VCaP (cell line): ENCODE measurements at regions not wholly inside any gene's neighbourhood (a gene's known extent, or its start where the extent isn't known, plus 50 kb on each side); places are given as distances from the start of the nearest gene placed in this dataset.
A peak's percentile ranks its signal among the peaks of the same experiment; 100 is the strongest.

ENCODE experiments used
- H3K27ac ChIP-seq: fragments of 450-650 bp; 2 replicates; pipeline ENCODE4 v1.5.1; 2017
- TF ChIP-seq, protein P1 (sequence below): fragments of 450-650 bp; conservative IDR thresholded peaks from 2 replicates; pipeline ENCODE4 v1.5.1; 2017; ENCODE audit warnings: mild to moderate bottlenecking, moderate library complexity

DNA sequence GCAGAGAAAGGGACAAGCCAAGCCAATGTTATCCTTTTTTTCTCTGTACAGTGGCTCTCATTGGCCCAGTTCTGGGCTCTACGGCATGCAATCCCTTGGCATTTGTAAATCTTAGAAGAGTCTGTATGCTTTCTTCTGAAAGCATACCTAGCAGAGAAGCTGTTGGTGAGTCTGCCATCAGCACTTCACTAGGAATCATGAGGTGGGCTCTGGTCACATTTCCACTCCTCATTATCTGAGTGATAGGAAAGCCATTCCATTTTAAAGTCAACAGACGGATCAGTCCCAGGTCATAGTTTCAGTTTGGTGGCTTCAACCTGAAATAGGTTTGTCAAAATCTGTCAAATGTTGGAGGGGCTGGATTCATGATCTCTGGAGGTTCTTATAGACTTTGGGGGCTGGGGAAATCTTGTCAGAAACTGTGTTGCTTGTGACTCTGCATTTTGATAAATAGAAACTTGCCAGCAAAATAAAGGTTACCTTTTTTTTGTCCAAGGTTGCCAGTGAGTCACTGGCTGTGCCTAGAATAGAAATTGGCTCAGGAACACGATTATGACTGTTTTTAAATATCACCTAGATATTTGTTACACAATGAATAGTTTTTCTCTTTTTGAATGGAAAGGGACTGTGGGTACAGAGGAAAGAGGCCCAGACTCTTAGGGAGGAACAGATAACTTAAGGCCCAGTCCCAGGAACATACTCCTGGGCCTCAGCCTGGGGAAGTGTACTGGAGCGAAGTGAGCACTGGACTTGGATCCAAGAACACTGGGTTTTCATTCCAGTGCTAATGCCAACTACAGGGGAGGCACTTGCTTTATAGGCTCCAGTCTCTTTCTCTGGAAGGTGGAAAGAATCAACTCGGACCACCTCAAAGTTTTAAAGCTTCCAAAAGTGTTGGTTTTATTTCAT is 183.1 kb downstream of the NMUR2 start:
- TF ChIP-seq, protein P1, sequence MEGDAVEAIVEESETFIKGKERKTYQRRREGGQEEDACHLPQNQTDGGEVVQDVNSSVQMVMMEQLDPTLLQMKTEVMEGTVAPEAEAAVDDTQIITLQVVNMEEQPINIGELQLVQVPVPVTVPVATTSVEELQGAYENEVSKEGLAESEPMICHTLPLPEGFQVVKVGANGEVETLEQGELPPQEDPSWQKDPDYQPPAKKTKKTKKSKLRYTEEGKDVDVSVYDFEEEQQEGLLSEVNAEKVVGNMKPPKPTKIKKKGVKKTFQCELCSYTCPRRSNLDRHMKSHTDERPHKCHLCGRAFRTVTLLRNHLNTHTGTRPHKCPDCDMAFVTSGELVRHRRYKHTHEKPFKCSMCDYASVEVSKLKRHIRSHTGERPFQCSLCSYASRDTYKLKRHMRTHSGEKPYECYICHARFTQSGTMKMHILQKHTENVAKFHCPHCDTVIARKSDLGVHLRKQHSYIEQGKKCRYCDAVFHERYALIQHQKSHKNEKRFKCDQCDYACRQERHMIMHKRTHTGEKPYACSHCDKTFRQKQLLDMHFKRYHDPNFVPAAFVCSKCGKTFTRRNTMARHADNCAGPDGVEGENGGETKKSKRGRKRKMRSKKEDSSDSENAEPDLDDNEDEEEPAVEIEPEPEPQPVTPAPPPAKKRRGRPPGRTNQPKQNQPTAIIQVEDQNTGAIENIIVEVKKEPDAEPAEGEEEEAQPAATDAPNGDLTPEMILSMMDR = no peak

DNA sequence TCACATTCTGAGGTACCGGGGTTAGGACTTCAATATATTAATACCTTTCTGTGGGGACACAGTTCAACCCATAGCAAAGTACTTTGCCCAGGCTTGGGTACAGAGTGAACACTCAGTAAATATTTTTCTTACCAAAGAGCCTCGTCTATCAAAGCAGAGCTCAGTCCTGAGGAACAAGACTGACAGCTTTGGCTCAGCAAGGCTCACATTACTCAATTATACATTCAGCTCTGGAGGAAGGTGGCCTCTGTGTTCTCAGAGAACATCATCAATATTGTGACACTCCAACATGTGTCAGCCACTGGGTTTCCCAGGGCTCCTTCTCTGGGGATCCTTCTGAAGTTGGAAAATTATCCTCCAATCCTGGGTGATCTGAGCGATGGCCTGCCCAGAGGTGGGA is 186.4 kb downstream of the NMUR2 start:
- TF ChIP-seq, protein P1 = no peak
- H3K27ac ChIP-seq = peak overlapping the region; percentile 74

More for the DNA sequence above, 183.1 kb downstream of the NMUR2 start:
- no peak overlapping the region for H3K27ac ChIP-seq

DNA sequence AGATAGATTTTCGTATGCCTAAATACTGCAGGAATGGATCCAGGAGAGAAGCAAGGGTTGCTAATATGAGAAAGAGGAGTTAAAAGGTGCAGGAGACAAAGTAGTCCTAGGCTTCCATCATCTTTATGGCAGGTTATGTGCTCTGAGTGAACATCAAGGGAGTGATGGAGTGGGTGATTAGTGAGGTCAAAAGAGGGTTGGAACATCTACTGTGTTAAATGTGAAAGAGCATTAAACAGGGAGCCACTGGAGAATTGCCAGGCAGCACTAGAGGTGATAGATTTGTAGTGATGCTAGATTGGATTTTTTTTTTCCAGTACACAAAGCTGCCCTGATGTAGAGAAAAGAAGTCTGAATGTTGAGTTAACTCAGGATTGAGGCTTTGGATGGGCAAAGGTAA is 199.3 kb downstream of the NMUR2 start:
- TF ChIP-seq, protein P1 = no peak
- no peak overlapping the region for H3K27ac ChIP-seq

DNA sequence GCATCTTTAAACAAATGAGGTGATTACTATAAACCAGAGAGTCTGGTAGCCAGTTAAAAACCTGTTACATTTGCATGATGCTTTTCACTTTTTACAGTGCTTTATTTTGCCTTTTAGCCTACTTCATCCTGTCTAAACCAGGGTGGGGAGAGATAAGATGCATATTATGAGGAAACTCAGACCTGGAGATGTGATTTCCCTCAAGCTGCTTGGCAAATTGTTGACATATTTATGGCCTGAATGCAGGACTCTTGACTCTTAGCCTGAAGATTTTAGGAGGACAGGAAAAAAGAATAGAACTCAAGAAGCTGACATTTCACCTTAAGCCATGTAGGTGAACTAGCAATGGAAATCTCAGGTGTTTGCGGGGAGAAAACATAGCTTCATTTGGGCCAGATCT is 202.8 kb downstream of the NMUR2 start:
- TF ChIP-seq, protein P1 = no peak
- H3K27ac ChIP-seq = no peak overlapping the region

DNA sequence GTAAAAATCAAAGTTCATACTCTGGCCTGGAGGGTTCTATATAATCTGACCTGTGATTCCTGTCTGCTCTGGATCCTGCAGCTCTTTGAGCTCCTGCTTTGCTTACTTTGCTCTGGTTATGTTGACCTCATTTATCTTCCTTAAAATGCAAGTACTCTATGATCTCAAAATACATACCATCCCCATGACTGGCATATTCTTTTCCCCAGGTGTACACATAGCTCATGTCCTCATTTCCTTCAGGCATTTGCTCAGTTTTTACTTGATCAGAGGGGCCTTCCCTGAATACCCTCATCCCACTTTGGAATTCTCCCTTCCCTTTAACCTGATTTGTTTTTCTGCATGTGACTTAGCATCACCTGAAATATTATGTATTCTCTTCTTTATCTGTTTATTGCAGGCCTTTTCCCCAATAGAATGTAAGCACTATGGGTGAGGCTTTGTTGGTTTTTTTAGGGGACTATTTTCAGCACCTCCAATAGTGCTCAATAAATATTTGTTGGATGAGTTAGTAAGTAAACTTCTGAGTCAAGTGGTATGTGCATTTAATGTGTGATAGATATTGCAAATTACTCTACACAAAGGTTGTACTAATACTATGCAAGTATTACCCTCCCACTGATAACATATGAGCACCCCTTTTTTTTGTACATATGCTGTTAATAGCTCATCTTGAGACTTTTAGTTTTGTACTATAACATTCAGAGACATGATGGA is 211.5 kb downstream of the NMUR2 start:
- no peak overlapping the region for H3K27ac ChIP-seq
- TF ChIP-seq, protein P1 = no peak

DNA sequence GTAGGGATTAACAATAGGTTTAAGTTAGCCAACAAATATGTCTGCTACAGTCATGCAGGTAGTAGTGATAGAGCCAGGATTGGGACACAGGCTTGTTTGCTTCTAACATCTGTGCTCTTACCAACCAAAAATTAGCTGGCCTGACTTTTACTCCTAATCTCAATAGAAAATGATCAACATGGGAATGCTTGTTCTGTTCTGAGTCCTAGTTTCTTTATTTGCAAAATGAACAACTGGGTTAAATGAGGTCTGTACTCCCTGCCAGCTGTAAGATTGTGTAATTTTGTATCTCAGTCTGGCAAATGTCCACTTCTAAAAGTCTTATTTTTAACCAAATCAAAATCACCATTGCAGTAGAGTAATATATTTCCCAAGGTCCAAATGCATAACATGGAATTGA is 216.8 kb downstream of the NMUR2 start:
- TF ChIP-seq, protein P1 = no peak

DNA sequence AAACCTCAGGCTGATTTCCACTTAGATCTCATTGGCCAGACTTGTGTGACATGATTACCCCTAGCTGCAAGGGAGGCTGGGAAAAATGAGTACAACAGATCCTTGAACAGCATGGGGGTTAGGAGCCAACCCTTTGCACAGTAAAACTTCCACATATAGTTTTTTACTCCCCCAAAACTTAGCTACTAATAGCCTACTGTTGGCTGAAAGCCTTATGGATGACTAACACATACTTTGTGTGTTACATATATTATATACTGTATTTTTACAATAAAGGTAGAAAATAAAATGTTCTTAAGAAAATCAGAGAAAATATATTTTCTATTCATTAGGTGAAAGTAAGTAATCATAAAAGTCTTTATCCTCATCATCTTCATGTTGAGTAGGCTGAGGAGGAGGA is 217.4 kb downstream of the NMUR2 start:
- TF ChIP-seq, protein P1 = no peak
- no peak overlapping the region for H3K27ac ChIP-seq

More for the DNA sequence above, 216.8 kb downstream of the NMUR2 start:
- no peak overlapping the region for H3K27ac ChIP-seq
